Karpas-422 (cell line): ENCODE measurements at regions not wholly inside any gene's neighbourhood (a gene's known extent, or its start where the extent isn't known, plus 50 kb on each side); places are given as distances from the start of the nearest gene placed in this dataset.

Experiments used
- DNase-seq: peaks from one replicate; pipeline ENCODE4 v3.0.0-alpha.2; 2015
- H2AFZ ChIP-seq: fragments of 200-600 bp; sonication (generic); 2 replicates; pipeline ENCODE4 v1.6.1; 2014; ENCODE audit warnings: antibody characterized with exemption, low read length, mixed read lengths
- H3K27ac ChIP-seq: fragments of 200-600 bp; sonication (generic); 2 replicates; pipeline ENCODE4 v1.5.1; 2014; ENCODE audit warnings: mild to moderate bottlenecking, low read length, moderate library complexity
- H3K27me3 ChIP-seq: fragments of 200-600 bp; sonication (generic); 2 replicates; pipeline ENCODE4 v1.6.1; 2014; ENCODE audit warnings: low read length, mixed read lengths
- H3K36me3 ChIP-seq: fragments of 200-600 bp; sonication (generic); 2 replicates; pipeline ENCODE4 v1.6.1; 2014; ENCODE audit warnings: low read length, mixed read lengths; ENCODE audit not compliant: insufficient read depth
- H3K4me1 ChIP-seq: fragments of 200-600 bp; sonication (generic); 2 replicates; pipeline ENCODE4 v1.6.1; 2014; ENCODE audit warnings: mild to moderate bottlenecking, low read length, mixed read lengths
- H3K4me2 ChIP-seq: fragments of 200-600 bp; sonication (generic); 2 replicates; pipeline ENCODE4 v1.6.1; 2014; ENCODE audit warnings: low read length, low read depth, mild to moderate bottlenecking; ENCODE audit not compliant: poor library complexity, severe bottlenecking
- H3K4me3 ChIP-seq: fragments of 200-600 bp; sonication (generic); 2 replicates; pipeline ENCODE4 v1.5.1; 2014; ENCODE audit warnings: mild to moderate bottlenecking, antibody characterized with exemption, low read length, mixed read lengths
- H3K79me2 ChIP-seq: fragments of 200-600 bp; sonication (generic); 2 replicates; pipeline ENCODE4 v1.6.1; 2014; ENCODE audit warnings: mild to moderate bottlenecking, low read length, mixed read lengths
- H3K9ac ChIP-seq: fragments of 200-600 bp; sonication (generic); 2 replicates; pipeline ENCODE4 v1.6.0; 2014; ENCODE audit warnings: low read length
- H3K9me2 ChIP-seq: fragments of 200-600 bp; sonication (generic), shearing (Covaris generic); replicated peaks from 2 replicates; pipeline ENCODE4 v1.6.0; 2014; ENCODE audit warnings: mild to moderate bottlenecking, low read length, moderate library complexity; ENCODE audit not compliant: insufficient read depth
- H3K9me3 ChIP-seq: fragments of 300-700, 200-600 bp; sonication (generic); 2 replicates; pipeline ENCODE4 v1.6.1; 2014; ENCODE audit warnings: low read length, mixed read lengths
- H4K20me1 ChIP-seq: fragments of 200-600 bp; sonication (generic); 2 replicates; pipeline ENCODE4 v1.6.1; 2014; ENCODE audit warnings: mild to moderate bottlenecking, antibody characterized with exemption, low read length, low read depth; ENCODE audit not compliant: insufficient read depth

DNA sequence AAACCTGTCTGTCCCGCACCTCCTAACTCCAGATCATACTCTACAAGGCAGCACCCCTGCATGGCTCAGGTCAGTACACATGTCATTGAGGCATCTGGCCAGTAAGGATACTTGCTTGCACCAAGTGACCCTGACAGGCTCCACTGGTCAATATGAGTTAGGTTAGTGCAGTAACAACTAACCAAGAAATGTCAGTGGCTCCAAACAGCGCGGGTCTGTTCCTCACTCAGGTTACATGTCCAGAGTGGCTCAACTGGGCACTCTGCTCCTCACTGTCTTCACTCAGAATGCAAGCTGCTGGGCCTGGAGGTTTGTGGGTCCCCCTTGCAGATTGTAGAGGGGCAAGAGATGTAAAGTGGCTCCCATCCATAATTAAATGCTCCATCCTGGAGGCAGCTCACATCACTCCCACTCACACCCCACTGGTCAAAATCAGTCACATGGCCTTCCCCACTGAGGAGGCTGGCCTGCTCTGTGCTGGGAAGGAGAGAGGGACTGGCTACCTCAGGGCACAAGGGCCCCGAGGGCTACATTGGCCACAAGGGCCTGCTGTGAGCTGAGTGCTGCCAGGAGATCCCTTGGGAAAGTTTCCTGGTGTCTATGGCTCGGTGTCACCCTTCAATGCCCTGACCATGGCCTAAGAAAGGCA lies 109.1 kb upstream of the GDF10 start:
- H4K20me1 ChIP-seq: no peaks in the 10 kb centered on the region
- H3K4me3 ChIP-seq: no peak overlapping the region
- H3K36me3 ChIP-seq: no peaks in the 10 kb centered on the region
- no peaks in the 10 kb centered on the region for H3K9me3 ChIP-seq
- no peak overlapping the region for H3K4me2 ChIP-seq
- no peak overlapping the region for H3K27ac ChIP-seq
- H2AFZ ChIP-seq: no peak overlapping the region
- H3K27me3 ChIP-seq: no peaks in the 10 kb centered on the region
- DNase-seq: no peak
- no peak overlapping the region for H3K9ac ChIP-seq
- H3K79me2 ChIP-seq: no peaks in the 10 kb centered on the region
- H3K9me2 ChIP-seq: no peaks in the 10 kb centered on the region
- H3K4me1 ChIP-seq: no peaks in the 10 kb centered on the region

DNA sequence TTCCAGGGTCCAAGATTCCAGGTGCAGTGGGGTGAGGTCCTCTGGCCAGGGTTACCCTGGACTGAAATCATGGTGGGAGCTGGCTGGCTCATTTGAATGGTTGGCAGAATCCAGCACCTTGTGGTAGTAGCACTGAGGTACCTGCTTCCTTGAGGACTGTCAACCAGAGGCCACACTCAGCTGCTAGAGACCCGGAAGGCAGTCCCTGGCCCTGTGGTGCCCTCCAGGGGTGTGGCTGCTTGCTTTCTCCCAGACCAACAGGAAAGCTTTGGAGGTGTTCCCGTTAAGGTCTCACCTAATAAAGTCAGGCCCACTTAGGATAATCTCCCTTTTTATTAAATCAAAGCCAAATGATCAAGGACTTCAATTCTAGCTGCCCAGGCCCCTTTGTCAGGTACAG lies 107.7 kb upstream of the GDF10 start:
- H3K36me3 ChIP-seq: no peaks in the 10 kb centered on the region

DNA sequence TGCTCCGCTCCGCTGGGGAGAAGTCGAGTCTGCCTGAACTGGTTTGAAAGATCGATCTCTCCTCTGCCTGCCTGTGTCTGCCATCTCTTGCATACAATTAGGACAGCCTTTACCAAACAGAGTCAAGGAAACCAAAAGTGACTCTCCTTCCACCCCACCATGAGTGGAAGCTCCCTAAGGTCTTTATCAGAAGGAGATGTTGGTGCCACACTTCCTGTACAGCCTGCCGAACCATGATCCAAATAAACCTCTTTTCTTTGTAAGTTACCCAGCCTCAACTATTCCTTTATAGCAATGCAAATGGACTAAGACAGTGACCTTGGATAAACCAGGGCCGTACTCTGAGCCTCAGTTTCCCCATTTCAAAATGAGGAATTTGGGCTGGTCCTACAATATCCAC lies 106.3 kb upstream of the GDF10 start:
- no peaks in the 10 kb centered on the region for H3K36me3 ChIP-seq
- H3K27me3 ChIP-seq: no peaks in the 10 kb centered on the region
- no peak overlapping the region for H2AFZ ChIP-seq
- H4K20me1 ChIP-seq: no peaks in the 10 kb centered on the region
- H3K4me3 ChIP-seq: no peak overlapping the region
- no peaks in the 10 kb centered on the region for H3K9me2 ChIP-seq
- no peak overlapping the region for H3K27ac ChIP-seq
- H3K4me1 ChIP-seq: no peaks in the 10 kb centered on the region
- no peak overlapping the region for H3K9ac ChIP-seq
- H3K79me2 ChIP-seq: no peaks in the 10 kb centered on the region
- no peaks in the 10 kb centered on the region for H3K9me3 ChIP-seq
- no peak overlapping the region for H3K4me2 ChIP-seq
- DNase-seq: no peak

More for the DNA sequence above, 107.7 kb upstream of the GDF10 start:
- H4K20me1 ChIP-seq: no peaks in the 10 kb centered on the region
- H3K4me2 ChIP-seq: no peak overlapping the region
- H3K4me1 ChIP-seq: no peaks in the 10 kb centered on the region
- no peak overlapping the region for H3K9ac ChIP-seq
- H3K79me2 ChIP-seq: no peaks in the 10 kb centered on the region
- H2AFZ ChIP-seq: no peak overlapping the region
- no peaks in the 10 kb centered on the region for H3K27me3 ChIP-seq
- H3K9me2 ChIP-seq: no peaks in the 10 kb centered on the region
- DNase-seq: no peak
- H3K9me3 ChIP-seq: no peaks in the 10 kb centered on the region
- no peak overlapping the region for H3K27ac ChIP-seq
- no peak overlapping the region for H3K4me3 ChIP-seq

DNA sequence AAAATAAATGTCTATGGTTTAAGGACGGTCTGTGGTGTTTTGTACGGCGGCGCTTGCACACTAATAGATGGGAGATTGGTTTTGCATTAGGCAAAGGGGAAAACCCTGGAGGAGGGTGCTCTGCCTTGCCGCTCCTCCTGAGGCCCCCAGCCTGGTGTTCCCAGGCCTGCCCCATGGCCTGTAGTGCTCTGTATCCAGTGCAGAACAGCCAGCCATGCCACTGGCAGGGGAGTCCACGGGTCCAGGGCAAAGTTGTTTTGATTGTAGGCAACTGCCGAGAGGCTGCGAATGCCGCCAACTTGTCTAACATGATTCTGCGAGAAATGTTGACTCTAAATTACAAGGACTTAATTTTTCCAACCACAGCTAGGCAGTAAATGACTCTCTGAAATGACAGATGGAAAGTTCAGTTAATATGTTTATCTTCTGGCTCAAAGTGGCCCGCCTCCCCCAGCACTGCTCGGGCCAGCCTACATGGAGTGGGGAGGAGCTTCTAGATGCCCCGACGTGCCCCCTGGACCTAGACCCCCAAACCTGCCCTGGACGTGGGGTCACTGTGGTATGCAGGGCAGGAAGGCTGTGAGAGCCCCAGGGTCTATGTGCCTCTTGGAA lies 104.6 kb upstream of the GDF10 start:
- Histone ChIP-seq H3K27ac (no peak overlapping the region), H3K4me3 (no peak overlapping the region), H3K36me3 (no peaks in the 10 kb centered on the region), H3K9me3 (no peaks in the 10 kb centered on the region), H3K4me1 (no peaks in the 10 kb centered on the region), H3K27me3 (no peaks in the 10 kb centered on the region), H3K4me2 (no peak overlapping the region), H4K20me1 (no peaks in the 10 kb centered on the region), H3K79me2 (no peaks in the 10 kb centered on the region), H3K9ac (no peak overlapping the region), H3K9me2 (no peaks in the 10 kb centered on the region), H2AFZ (no peak overlapping the region)
- DNase-seq: no peak

DNA sequence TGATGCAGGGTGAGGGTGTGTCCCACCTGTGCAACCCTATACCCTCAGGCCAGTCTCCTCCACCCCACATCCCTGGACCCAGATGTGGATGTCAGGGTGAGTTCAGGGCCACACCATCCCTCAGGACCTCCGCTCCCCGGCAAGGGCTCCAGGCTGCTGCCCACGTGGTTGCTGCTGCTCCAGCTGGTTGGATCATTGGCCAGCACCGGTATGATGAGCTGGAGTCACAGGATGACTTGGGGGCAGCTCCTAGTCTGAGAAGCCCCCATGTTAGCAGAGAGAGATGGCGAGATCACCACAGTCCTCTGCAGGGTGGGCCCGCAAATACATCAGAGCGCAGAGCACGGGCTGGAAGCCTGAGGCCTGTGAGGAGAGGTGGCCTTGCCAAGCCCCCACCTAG lies 103.3 kb upstream of the GDF10 start:
- Histone ChIP-seq H2AFZ (no peak overlapping the region), H3K9me3 (no peaks in the 10 kb centered on the region), H3K4me2 (no peak overlapping the region), H3K36me3 (no peaks in the 10 kb centered on the region), H3K4me3 (no peak overlapping the region), H3K79me2 (no peaks in the 10 kb centered on the region), H3K4me1 (no peaks in the 10 kb centered on the region), H4K20me1 (no peaks in the 10 kb centered on the region), H3K9ac (no peak overlapping the region), H3K27ac (no peak overlapping the region), H3K27me3 (no peaks in the 10 kb centered on the region), H3K9me2 (no peaks in the 10 kb centered on the region)
- no peak for DNase-seq

DNA sequence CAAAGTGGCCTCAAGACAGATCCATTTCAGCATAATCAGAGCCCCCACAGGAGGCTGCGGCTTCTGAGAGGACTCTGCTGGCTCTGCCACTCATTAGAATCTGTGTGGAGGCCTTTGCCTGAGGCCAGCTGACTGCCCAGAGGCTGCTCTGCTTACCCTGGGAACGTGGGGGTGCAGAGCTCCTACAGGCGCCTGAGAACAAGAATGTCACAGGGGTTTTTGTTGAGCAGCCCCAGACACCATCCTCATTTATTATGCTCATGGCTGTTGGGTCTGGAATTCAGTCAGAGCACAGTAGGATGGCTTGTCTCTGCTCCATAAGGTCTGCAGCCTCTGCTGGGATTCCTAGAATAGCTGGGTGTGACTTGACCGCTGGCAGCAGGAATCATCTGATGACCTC lies 101.8 kb upstream of the GDF10 start:
- no peak overlapping the region for H3K4me2 ChIP-seq
- H3K27ac ChIP-seq: no peak overlapping the region
- no peak overlapping the region for H3K9ac ChIP-seq
- no peak overlapping the region for H3K4me3 ChIP-seq
- no peaks in the 10 kb centered on the region for H3K9me3 ChIP-seq
- H3K36me3 ChIP-seq: no peaks in the 10 kb centered on the region
- no peaks in the 10 kb centered on the region for H4K20me1 ChIP-seq
- no peak overlapping the region for H2AFZ ChIP-seq
- no peaks in the 10 kb centered on the region for H3K27me3 ChIP-seq
- DNase-seq: no peak
- H3K79me2 ChIP-seq: no peaks in the 10 kb centered on the region
- no peaks in the 10 kb centered on the region for H3K4me1 ChIP-seq
- H3K9me2 ChIP-seq: no peaks in the 10 kb centered on the region

- no peak overlapping the region for H3K9ac ChIP-seq
- no peaks in the 10 kb centered on the region for H3K9me3 ChIP-seq
- H3K27ac ChIP-seq: no peak overlapping the region
- DNase-seq: no peak
- no peaks in the 10 kb centered on the region for H3K9me2 ChIP-seq
- H3K4me1 ChIP-seq: no peaks in the 10 kb centered on the region
- no peaks in the 10 kb centered on the region for H3K36me3 ChIP-seq
- no peaks in the 10 kb centered on the region for H3K79me2 ChIP-seq
- no peak overlapping the region for H2AFZ ChIP-seq
- no peaks in the 10 kb centered on the region for H4K20me1 ChIP-seq
- no peaks in the 10 kb centered on the region for H3K27me3 ChIP-seq
- H3K4me3 ChIP-seq: no peak overlapping the region
- H3K4me2 ChIP-seq: no peak overlapping the region
These were observed 94.8 kb upstream of the GDF10 start for GRCh38 chr10:47205192-47205591.

- Histone ChIP-seq H3K79me2 (no peaks in the 10 kb centered on the region), H3K9me2 (no peaks in the 10 kb centered on the region), H3K4me2 (no peak overlapping the region), H3K36me3 (no peaks in the 10 kb centered on the region), H3K9me3 (no peaks in the 10 kb centered on the region), H3K4me1 (no peaks in the 10 kb centered on the region), H3K9ac (no peak overlapping the region), H4K20me1 (no peaks in the 10 kb centered on the region), H3K27me3 (no peaks in the 10 kb centered on the region), H3K27ac (no peak overlapping the region), H2AFZ (no peak overlapping the region), H3K4me3 (no peak overlapping the region)
- DNase-seq: no peak
These were observed 93.3 kb upstream of the GDF10 start for GRCh38 chr10:47206449-47207280.
